HEK293 (cell line): ENCODE measurements at regions not wholly inside any gene's neighbourhood (a gene's known extent, or its start where the extent isn't known, plus 50 kb on each side); places are given as distances from the start of the nearest gene placed in this dataset.

Source experiments
- HOXA7 ChIP-seq: sonication (generic); formaldehyde crosslinking; IDR thresholded peaks from 2 replicates; pipeline ENCODE4 v1.8.1; 2022; ENCODE audit warnings: missing genetic modification reagents, borderline replicate concordance
- YY1 ChIP-seq: fragments of 450-650 bp; formaldehyde crosslinking; IDR thresholded peaks from 2 replicates; pipeline ENCODE4 v1.5.1; 2018; ENCODE audit warnings: missing biosample characterization, missing genetic modification characterization
- ZBTB21 ChIP-seq: fragments of 450-650 bp; formaldehyde crosslinking; IDR thresholded peaks from 2 replicates; pipeline ENCODE4 v1.5.1; 2017; ENCODE audit warnings: missing biosample characterization, missing genetic modification characterization
- ZNF140 ChIP-seq: fragments of 450-650 bp; formaldehyde crosslinking; IDR thresholded peaks from 2 replicates; pipeline ENCODE4 v1.5.1; 2016; ENCODE audit warnings: missing biosample characterization, missing genetic modification characterization
- ZNF19 ChIP-seq: fragments of 450-650 bp; formaldehyde crosslinking; IDR thresholded peaks from 2 replicates; pipeline ENCODE4; 2016; ENCODE audit warnings: missing biosample characterization, missing genetic modification characterization, low read depth
- ZNF23 ChIP-seq: fragments of 450-650 bp; formaldehyde crosslinking; IDR thresholded peaks from 2 replicates; pipeline ENCODE4 v1.5.1; 2016; ENCODE audit warnings: missing biosample characterization, missing genetic modification characterization, borderline replicate concordance
- ZNF292 ChIP-seq: fragments of 450-650 bp; formaldehyde crosslinking; IDR thresholded peaks from 2 replicates; pipeline ENCODE4 v1.5.1; 2016; ENCODE audit warnings: low read depth, missing biosample characterization, missing genetic modification characterization, borderline replicate concordance
- ZNF561 ChIP-seq: fragments of 450-650 bp; IDR thresholded peaks from 2 replicates; pipeline ENCODE4 v1.5.1; 2018; ENCODE audit warnings: missing biosample characterization, missing genetic modification characterization, borderline replicate concordance
- TF ChIP-seq, protein P1 (sequence below): fragments of 450-650 bp; formaldehyde crosslinking; IDR thresholded peaks from 2 replicates; pipeline ENCODE4 v1.5.1; 2016; ENCODE audit warnings: missing biosample characterization, missing genetic modification characterization
- TF ChIP-seq, protein P2 (sequence below): fragments of 450-650 bp; formaldehyde crosslinking; IDR thresholded peaks from 2 replicates; pipeline ENCODE4 v1.5.1; 2017; ENCODE audit warnings: missing biosample characterization, mild to moderate bottlenecking, missing genetic modification characterization, moderate library complexity
- TF ChIP-seq, protein P3 (sequence below): fragments of 450-650 bp; formaldehyde crosslinking; IDR thresholded peaks from 2 replicates; pipeline ENCODE4 v1.5.1; 2016; ENCODE audit warnings: missing biosample characterization, missing genetic modification characterization, low read depth
- TF ChIP-seq, protein P4 (sequence below): fragments of 450-650 bp; formaldehyde crosslinking; IDR thresholded peaks from 2 replicates; pipeline ENCODE4 v1.5.1; 2017; ENCODE audit warnings: missing biosample characterization, missing genetic modification characterization

DNA sequence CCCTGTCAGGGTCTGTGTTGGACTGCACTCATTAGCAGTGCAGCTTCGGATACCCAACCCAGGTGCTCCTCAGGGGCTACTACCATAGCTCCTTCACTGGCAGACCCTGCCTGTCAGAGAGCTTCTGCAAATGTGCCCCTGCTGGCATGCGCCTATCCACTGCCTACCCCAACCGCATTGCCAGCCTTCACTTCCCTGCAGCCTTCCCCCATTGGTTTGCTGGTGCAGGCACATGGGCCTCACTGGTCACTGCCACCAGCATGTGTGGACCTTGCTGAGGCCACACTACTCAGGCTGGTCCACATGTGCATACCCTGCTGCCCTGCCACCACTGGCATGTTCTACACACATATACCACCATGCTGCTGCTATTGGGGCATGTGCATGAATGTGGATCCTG is 72.5 kb upstream of the MAGEH1 start:
- TF ChIP-seq, protein P1, sequence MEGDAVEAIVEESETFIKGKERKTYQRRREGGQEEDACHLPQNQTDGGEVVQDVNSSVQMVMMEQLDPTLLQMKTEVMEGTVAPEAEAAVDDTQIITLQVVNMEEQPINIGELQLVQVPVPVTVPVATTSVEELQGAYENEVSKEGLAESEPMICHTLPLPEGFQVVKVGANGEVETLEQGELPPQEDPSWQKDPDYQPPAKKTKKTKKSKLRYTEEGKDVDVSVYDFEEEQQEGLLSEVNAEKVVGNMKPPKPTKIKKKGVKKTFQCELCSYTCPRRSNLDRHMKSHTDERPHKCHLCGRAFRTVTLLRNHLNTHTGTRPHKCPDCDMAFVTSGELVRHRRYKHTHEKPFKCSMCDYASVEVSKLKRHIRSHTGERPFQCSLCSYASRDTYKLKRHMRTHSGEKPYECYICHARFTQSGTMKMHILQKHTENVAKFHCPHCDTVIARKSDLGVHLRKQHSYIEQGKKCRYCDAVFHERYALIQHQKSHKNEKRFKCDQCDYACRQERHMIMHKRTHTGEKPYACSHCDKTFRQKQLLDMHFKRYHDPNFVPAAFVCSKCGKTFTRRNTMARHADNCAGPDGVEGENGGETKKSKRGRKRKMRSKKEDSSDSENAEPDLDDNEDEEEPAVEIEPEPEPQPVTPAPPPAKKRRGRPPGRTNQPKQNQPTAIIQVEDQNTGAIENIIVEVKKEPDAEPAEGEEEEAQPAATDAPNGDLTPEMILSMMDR (tag by site-specific recombination), result no peak
- TF ChIP-seq ZNF23 (tag by site-specific recombination), result no peak
- no peak for TF ChIP-seq ZNF19
- no peak for TF ChIP-seq HOXA7 (CRISPR knock-in tag)
- TF ChIP-seq ZNF292 (tag by site-specific recombination), result no peak
- no peak for TF ChIP-seq YY1
- TF ChIP-seq ZBTB21 (tag by site-specific recombination), result no peak
- no peak for TF ChIP-seq ZNF561 (tag by site-specific recombination)
- TF ChIP-seq, protein P2, sequence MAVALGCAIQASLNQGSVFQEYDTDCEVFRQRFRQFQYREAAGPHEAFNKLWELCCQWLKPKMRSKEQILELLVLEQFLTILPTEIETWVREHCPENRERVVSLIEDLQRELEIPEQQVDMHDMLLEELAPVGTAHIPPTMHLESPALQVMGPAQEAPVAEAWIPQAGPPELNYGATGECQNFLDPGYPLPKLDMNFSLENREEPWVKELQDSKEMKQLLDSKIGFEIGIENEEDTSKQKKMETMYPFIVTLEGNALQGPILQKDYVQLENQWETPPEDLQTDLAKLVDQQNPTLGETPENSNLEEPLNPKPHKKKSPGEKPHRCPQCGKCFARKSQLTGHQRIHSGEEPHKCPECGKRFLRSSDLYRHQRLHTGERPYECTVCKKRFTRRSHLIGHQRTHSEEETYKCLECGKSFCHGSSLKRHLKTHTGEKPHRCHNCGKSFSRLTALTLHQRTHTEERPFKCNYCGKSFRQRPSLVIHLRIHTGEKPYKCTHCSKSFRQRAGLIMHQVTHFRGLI (tag by site-specific recombination), result no peak
- TF ChIP-seq, protein P3, sequence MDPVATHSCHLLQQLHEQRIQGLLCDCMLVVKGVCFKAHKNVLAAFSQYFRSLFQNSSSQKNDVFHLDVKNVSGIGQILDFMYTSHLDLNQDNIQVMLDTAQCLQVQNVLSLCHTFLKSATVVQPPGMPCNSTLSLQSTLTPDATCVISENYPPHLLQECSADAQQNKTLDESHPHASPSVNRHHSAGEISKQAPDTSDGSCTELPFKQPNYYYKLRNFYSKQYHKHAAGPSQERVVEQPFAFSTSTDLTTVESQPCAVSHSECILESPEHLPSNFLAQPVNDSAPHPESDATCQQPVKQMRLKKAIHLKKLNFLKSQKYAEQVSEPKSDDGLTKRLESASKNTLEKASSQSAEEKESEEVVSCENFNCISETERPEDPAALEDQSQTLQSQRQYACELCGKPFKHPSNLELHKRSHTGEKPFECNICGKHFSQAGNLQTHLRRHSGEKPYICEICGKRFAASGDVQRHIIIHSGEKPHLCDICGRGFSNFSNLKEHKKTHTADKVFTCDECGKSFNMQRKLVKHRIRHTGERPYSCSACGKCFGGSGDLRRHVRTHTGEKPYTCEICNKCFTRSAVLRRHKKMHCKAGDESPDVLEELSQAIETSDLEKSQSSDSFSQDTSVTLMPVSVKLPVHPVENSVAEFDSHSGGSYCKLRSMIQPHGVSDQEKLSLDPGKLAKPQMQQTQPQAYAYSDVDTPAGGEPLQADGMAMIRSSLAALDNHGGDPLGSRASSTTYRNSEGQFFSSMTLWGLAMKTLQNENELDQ (tag by site-specific recombination), result no peak
- TF ChIP-seq ZNF140 (tag by site-specific recombination), result no peak
- TF ChIP-seq, protein P4, sequence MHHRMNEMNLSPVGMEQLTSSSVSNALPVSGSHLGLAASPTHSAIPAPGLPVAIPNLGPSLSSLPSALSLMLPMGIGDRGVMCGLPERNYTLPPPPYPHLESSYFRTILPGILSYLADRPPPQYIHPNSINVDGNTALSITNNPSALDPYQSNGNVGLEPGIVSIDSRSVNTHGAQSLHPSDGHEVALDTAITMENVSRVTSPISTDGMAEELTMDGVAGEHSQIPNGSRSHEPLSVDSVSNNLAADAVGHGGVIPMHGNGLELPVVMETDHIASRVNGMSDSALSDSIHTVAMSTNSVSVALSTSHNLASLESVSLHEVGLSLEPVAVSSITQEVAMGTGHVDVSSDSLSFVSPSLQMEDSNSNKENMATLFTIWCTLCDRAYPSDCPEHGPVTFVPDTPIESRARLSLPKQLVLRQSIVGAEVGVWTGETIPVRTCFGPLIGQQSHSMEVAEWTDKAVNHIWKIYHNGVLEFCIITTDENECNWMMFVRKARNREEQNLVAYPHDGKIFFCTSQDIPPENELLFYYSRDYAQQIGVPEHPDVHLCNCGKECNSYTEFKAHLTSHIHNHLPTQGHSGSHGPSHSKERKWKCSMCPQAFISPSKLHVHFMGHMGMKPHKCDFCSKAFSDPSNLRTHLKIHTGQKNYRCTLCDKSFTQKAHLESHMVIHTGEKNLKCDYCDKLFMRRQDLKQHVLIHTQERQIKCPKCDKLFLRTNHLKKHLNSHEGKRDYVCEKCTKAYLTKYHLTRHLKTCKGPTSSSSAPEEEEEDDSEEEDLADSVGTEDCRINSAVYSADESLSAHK (tag by site-specific recombination), result no peak
